Lower leg skin (tissue), 4 donors: ENCODE measurements at regions not wholly inside any gene's neighbourhood (a gene's known extent, or its start where the extent isn't known, plus 50 kb on each side); places are given as distances from the start of the nearest gene placed in this dataset.
A peak's percentile ranks its signal among the peaks of the same experiment; 100 is the strongest.

Experiments used
- DNase-seq, 2 donors: peaks; one replicate each; pipeline ENCODE4 v3.0.0-alpha.2; 2019; ENCODE audit warnings: low spot score in 2 of 2
- H3K4me3 ChIP-seq: fragments of 200-600 bp; sonication (generic); 2 replicates; pipeline ENCODE4 v1.5.1; 2017; ENCODE audit warnings: mild to moderate bottlenecking, low read depth; ENCODE audit not compliant: poor library complexity, severe bottlenecking
- CTCF ChIP-seq, 3 donors: fragments of 450-650 bp; IDR thresholded peaks; one replicate each; pipeline ENCODE4 v1.5.1; 2016; ENCODE audit warnings: antibody characterized with exemption in 3 of 3, mild to moderate bottlenecking in 3 of 3, moderate library complexity in 2 of 3
- POLR2A ChIP-seq, 2 donors: fragments of 450-650 bp; IDR thresholded peaks; one replicate each; pipeline ENCODE4 v1.6.1; 2016 to 2017; ENCODE audit warnings: antibody characterized with exemption in 2 of 2, mild to moderate bottlenecking in 1 of 2, moderate library complexity in 1 of 2
- WGBS, 2 donors: methylation state at CpG; one replicate each; pipeline ENCODE4 v1.1.5; 2018; 5-methylcytosine and 5-hydroxymethylcytosine counted together
- intact Hi-C: fragments of 100-400 bp; cut with DNase I; formaldehyde crosslinking; loops from one replicate; pipeline ENCODE4 v1.15.0; 2023; ENCODE audit warnings: low total_unique reads

- no peak for TF ChIP-seq CTCF (IDR thresholded peaks at IDR 0.05)
- no peak for TF ChIP-seq POLR2A (IDR thresholded peaks at IDR 0.05)
- DNase-seq, result peak; percentile 3 to 62
- WGBS, 2 donors, result 71 to 82% methylated on average over 12 of the region's 12 CpGs
- intact Hi-C loops, result no loop called here
- H3K4me3 ChIP-seq, result no peak overlapping the region
Observed at GRCh38 chr22:47247579-47248240, 485.3 kb downstream of the TBC1D22A start.

DNA sequence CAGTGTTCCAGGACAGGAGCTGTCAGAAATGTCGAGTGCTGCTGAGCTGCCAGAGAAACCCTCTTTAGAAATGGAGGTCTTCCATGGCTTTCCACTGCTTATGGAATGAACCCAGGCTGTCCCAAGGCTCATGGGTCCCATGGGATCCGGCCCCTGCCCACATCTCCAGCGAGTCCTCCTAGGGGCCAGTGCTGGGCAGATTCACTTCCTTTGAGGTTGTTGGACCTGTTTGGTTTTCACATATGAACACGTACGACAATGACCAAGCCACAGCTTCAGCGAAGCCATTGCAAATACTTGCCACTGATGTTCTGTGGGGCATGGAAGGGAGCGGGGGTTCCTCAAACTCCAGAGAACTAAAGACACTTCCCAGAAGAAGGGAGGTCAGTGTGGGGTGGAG is 483.3 kb downstream of the TBC1D22A start:
- H3K4me3 ChIP-seq, result no peak overlapping the region
- DNase-seq, result peak; percentile 7 to 52
- WGBS, 2 donors, result 89 to 91% methylated on average over 6 to 7 of the region's 7 CpGs
- intact Hi-C loops, result no loop called here
- TF ChIP-seq POLR2A (IDR thresholded peaks at IDR 0.05) (no peak), CTCF (IDR thresholded peaks at IDR 0.05) (no peak)

GRCh38 chr22:47245286-47245685 is 482.8 kb downstream of the TBC1D22A start:
- intact Hi-C loops, result no loop called here
- DNase-seq, result no peak
- 80 to 84% methylated on average over 3 of the region's 3 CpGs for WGBS, 2 donors
- TF ChIP-seq CTCF (IDR thresholded peaks at IDR 0.05) (no peak), POLR2A (IDR thresholded peaks at IDR 0.05) (no peak)
- H3K4me3 ChIP-seq, result no peak overlapping the region

DNA sequence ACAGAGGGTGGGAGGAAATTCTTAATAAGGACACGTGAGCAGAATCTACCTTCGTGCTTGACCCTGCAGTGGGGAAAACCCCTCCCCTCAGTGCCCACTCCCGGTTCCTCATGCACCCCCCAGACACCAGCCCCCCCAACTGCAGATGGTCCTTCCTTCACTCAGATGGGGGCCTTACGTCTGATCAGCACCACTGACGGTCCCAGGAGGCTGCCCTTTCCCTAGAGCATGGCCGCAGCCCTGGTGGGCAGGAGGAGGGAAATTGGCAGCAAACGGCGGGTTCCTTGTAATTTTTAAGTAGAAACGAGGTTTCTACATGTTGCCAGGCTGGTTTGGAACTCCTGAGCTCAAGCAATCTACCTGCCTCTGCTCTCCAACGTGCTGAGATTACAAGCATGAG is 477.7 kb downstream of the TBC1D22A start:
- TF ChIP-seq POLR2A (IDR thresholded peaks at IDR 0.05) (no peak), CTCF (IDR thresholded peaks at IDR 0.05) (no peak)
- intact Hi-C loops, result no loop called here
- WGBS, 2 donors, result 51 to 59% methylated on average over 10 of the region's 10 CpGs
- DNase-seq, result peak in 1 of 2 donors; percentile 54
- H3K4me3 ChIP-seq, result no peak overlapping the region

GRCh38 chr22:47239474-47239860 is 477.0 kb downstream of the TBC1D22A start:
- whole genome bisulfite sequencing, 2 donors, result 74 to 88% methylated on average over 6 of the region's 6 CpGs
- intact Hi-C loops, result no loop called here
- TF ChIP-seq CTCF (IDR thresholded peaks at IDR 0.05), result no peak
- H3K4me3 ChIP-seq, result no peak overlapping the region
- DNase-seq, result peak in 1 of 2 donors; percentile 54
